Medulla oblongata (tissue), 1 donor: ENCODE measurements at regions not wholly inside any gene's neighbourhood (a gene's known extent, or its start where the extent isn't known, plus 50 kb on each side); places are given as distances from the start of the nearest gene placed in this dataset.

ENCODE experiments used
- DNase-seq: peaks from one replicate; pipeline ENCODE4 v3.0.0-alpha.2; 2015; ENCODE audit errors: extremely low spot score

GRCh38 chr20:51217347-51218045 lies 194.6 kb upstream of the KCNG1 start:
- DNase-seq, result no peak

GRCh38 chr20:51216850-51217249 lies 193.9 kb upstream of the KCNG1 start:
- no peak for DNase-seq

GRCh38 chr20:51212816-51213215 lies 189.9 kb upstream of the KCNG1 start:
- DNase-seq, result no peak

DNA sequence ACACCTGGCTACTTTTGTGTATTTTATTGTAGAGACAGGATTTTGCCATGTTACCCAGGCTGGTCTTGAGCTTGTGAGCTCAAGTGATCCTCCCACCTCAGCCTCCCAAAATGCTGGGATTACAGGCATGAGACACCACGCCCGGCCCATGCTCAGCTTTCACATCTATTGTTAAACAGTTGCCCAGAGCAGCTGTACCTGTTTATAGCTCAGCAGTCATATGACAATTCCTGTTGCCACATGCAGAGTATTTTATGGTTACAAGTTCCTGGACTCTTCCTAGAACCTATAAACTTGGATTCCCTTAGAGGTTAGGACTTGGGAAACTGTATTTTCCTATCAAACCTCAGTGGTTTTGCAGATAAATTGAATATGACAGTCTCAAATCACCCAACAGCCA lies 188.3 kb upstream of the KCNG1 start:
- DNase-seq, result no peak

DNA sequence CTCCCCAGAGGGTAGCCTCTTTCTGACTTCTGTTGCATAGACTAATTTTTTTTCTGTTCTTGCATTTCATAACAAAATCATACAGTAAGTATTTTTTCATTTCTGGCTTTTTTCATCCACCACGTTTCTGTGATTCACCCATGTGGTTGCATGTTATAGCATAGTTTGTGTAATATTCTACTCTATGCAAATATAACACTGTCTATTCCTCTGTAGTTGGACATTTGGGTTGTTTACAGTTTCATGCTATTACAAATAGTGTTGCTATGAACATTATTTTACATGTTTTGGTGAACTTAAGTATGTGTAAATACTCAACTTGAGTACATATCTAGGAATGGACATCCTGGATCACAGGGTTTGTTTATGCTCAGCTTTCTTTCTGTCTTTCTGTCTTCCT lies 187.2 kb upstream of the KCNG1 start:
- DNase-seq, result no peak

DNA sequence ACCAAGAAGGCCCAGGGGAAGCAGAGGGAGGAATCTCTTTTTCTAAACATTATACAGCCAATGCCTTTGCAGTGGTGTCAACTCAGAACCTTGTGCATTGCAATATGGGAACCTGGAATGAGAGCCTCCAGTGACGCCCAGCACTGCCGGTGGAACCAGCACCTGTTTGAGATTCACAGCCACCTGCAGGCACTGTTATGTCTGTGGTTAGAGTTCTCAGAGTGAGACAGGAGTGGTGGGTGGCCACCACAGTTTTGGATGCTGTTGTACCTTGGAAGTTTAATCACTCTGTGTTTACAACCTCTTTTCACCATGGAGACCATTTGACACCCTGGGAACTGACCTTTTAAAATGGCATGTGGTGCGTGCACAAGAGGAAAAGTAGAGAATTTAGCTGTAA lies 185.3 kb upstream of the KCNG1 start:
- no peak for DNase-seq

GRCh38 chr20:51206032-51206662 lies 183.2 kb upstream of the KCNG1 start:
- DNase-seq, result no peak

GRCh38 chr20:51204794-51205193 lies 181.9 kb upstream of the KCNG1 start:
- no peak for DNase-seq

- no peak for DNase-seq
Observed at GRCh38 chr20:51204051-51204715, 181.3 kb upstream of the KCNG1 start.

DNA sequence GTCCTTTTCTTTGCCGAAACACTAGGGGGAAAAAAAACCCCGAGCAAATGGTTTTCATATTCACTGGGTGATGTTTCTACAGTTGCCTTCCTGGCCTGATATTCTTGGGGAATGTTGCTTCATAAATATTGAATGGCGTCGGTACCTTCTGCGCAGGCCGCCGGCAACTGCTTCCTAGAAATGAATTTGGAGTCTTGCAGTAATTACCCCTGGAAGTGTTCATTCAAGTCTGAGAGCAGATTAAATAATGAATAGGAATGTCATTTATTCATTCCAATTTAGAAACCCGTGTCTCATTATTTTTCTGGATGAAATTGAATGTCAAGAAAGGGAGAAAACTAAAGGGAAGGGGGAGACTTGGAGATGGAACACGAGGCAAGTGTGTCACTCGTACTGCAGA lies 179.4 kb upstream of the KCNG1 start:
- no peak for DNase-seq

GRCh38 chr20:51199920-51200319 lies 177.0 kb upstream of the KCNG1 start:
- DNase-seq, result no peak

- no peak for DNase-seq
Observed at GRCh38 chr20:51198876-51199523, 176.1 kb upstream of the KCNG1 start.

DNA sequence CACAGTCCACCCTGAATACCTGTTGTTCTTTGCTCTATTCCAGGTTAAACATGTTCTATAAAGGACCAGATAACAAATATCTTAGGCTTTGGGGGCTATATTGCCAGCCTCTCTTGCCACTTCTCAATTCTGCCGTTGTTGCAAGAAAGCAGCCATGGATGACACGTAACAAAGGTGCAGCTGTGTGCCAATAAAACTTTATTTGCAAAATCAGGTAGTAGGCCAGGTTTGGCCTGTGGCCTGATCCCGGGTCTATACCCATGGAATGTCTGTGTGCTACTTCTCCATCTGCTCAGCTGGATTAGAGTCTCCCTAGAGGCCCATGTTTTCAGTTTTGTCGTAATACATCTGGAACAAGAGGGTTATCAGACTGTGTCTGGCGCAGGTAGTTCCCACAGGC lies 175.3 kb upstream of the KCNG1 start:
- no peak for DNase-seq

GRCh38 chr20:51196991-51197651 lies 174.2 kb upstream of the KCNG1 start:
- no peak for DNase-seq

DNA sequence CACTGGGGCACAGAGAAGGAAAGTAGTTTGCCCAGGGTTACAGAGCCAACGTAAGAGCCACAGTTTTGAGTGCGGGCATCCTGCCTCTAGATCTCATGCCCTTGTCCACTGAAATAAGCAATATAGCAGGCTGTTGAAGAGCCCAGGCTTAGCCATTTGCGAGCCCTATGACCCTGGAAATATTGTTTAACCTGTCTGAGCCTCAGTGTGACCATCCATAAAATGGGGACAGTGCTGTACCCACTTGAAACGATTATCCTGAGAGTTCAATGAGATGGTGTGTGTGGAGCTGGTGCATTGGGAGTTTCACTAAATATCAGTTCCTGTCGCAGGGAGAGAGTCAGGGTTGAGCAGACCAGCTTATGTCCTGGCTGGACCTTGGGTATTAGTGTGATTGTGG lies 173.1 kb upstream of the KCNG1 start:
- DNase-seq, result no peak

- no peak for DNase-seq
Observed at GRCh38 chr20:51195419-51195901, 172.6 kb upstream of the KCNG1 start.

GRCh38 chr20:51193066-51193772 lies 170.3 kb upstream of the KCNG1 start:
- no peak for DNase-seq

DNA sequence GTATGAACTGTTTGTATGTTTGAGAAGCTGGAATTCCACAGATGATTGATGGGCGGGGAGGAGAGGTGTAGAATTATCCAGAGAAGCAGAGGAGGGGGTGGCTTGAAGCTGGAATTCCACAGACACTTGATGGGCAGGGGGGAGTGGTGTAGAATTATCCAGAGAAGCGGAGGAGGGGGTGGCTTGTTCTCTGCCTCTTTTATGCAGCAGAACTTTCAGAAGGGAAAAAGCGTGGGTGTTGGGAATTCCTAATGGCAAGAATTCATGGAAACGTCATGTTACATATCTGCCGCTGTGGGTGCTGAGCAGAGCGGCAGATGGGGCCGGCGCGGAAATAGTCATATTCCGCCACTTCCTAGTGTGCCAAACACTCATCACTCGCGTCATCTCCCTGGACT lies 167.9 kb upstream of the KCNG1 start:
- no peak for DNase-seq

DNA sequence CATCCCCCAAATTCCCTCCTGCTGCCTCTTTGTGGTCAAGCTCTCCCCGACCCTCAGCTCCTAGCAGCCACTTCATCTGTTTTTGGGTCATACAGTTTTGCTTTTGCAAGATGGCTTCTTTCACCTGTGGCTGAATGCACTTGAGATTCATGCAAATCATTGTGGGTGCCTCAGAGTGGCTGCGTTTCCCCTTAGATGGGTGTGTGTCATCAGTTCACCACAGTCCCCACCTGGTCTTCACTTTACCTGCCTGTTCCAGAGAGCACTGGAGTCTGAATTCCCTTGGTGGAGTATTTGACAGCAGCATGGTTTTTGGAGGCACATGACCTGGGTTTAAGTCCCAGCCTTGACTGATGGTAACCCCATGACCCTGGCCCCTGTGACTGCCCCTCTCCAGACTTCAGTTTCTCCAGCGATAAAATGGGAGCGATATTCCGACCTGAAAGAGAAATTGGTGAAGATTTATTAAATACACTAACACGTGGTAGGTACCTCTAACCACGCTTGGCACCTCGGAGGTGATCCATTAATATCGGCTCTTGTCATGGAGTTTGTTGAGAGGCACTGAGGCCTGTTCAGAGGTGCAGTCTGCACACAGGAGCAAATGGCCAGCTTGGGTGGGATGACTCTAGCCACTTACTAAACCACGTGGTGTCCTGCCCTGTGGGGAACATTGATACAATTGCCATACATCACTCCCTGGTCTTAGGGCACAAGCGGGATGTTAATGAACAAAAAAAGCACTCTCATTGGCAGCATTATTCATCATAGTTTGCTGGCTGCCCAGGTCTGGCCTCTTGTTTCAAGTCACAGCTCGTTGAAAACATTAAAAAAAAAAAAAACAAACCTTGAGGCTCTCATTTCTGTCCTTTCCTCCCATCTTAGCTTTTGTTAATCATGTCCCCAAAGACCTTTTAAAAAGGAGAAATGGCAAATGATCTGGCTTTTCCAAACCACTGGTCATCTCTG lies 167.2 kb upstream of the KCNG1 start:
- DNase-seq, result no peak

DNA sequence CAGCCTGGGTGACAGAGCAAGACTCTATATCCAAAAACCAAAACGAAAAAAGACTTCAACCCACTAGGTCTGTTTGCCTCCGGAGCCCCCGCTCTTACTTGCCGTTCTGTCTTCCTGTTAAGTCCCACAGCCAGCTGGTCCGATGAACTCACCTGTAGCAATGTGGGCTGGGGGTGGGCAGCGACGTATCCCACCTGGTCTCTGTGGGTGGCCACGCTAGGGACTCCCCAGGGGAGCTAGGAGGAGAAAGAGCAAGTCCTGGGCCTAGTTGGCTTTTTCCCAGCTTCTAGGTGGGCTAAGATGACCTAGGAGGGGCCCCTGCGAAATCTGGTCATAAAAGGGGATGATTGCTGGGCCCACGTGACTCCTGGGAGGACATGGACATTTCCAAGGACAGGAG lies 166.0 kb upstream of the KCNG1 start:
- DNase-seq, result no peak
